ENCODE measurements at regions not wholly inside any gene's neighbourhood (a gene's known extent, or its start where the extent isn't known, plus 50 kb on each side); places are given as distances from the start of the nearest gene placed in this dataset.
A peak's percentile ranks its signal among the peaks of the same experiment; 100 is the strongest.

DNA sequence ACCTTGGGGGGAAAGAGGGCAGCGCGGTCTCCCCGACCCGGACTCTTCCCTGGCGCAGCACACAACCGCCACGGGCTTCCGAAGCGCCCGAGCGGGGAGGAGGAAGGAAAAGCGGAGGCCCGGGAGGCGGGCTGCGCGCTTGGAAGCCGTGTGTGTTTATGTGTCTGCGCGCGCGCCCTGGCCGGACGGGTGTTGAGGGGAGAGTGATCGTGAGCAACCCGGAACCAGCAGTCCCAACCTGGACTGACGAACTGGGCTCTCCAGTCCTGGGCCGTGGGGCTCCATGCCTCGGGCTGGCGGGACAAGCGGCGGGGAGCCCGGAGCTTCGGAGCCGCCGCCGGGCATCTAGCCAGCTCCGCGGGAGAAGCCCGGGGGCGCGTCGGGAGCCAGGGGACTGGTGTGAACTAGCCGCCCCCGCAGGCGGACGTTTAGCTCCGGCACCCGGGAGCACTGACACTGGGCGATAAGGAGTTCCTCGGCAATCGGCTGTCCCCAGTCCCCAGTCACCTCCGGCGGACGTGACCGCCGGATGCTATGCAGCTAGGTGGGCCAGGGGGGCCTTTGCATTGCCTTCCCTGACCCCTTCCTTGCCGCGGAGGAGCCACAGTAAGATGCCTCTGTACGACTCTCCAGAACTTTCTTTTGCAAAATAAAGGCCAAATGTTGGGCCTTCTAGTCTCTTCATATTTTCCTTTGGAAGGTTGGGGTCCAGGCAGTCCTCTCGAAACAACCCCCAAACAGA is 74.8 kb upstream of the BCOR start:
- H3K9me3 ChIP-seq = no peaks in the 10 kb centered on the region
- no peaks in the 10 kb centered on the region for H3K27me3 ChIP-seq (replicated peaks; ENCODE audit: insufficient read depth)
- peak; percentile 50 for DNase-seq (ENCODE audit: low spot score)
- intact Hi-C loops (cut with DNase I) = loop anchor here (5.0 to 10.0 kb wide), 3 partner anchors 70 to 1370 kb away; partner anchors contain the start of gene MID1IP1
- H3K27ac ChIP-seq = peak overlapping the region; percentile 84 to 91
- no peaks in the 10 kb centered on the region for H3K4me1 ChIP-seq (replicated peaks)
- TF ChIP-seq, protein P1, sequence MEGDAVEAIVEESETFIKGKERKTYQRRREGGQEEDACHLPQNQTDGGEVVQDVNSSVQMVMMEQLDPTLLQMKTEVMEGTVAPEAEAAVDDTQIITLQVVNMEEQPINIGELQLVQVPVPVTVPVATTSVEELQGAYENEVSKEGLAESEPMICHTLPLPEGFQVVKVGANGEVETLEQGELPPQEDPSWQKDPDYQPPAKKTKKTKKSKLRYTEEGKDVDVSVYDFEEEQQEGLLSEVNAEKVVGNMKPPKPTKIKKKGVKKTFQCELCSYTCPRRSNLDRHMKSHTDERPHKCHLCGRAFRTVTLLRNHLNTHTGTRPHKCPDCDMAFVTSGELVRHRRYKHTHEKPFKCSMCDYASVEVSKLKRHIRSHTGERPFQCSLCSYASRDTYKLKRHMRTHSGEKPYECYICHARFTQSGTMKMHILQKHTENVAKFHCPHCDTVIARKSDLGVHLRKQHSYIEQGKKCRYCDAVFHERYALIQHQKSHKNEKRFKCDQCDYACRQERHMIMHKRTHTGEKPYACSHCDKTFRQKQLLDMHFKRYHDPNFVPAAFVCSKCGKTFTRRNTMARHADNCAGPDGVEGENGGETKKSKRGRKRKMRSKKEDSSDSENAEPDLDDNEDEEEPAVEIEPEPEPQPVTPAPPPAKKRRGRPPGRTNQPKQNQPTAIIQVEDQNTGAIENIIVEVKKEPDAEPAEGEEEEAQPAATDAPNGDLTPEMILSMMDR (IDR thresholded peaks at IDR 0.05) = no peak
- no peak for TF ChIP-seq POLR2AphosphoS5 (IDR thresholded peaks at IDR 0.05)
- no peak for TF ChIP-seq POLR2A (IDR thresholded peaks at IDR 0.05)
- 10% methylated on average over 50 of the region's 60 CpGs for WGBS
- H3K4me3 ChIP-seq = peak overlapping the region; percentile 28
- H3K36me3 ChIP-seq = no peaks in the 10 kb centered on the region

DNA sequence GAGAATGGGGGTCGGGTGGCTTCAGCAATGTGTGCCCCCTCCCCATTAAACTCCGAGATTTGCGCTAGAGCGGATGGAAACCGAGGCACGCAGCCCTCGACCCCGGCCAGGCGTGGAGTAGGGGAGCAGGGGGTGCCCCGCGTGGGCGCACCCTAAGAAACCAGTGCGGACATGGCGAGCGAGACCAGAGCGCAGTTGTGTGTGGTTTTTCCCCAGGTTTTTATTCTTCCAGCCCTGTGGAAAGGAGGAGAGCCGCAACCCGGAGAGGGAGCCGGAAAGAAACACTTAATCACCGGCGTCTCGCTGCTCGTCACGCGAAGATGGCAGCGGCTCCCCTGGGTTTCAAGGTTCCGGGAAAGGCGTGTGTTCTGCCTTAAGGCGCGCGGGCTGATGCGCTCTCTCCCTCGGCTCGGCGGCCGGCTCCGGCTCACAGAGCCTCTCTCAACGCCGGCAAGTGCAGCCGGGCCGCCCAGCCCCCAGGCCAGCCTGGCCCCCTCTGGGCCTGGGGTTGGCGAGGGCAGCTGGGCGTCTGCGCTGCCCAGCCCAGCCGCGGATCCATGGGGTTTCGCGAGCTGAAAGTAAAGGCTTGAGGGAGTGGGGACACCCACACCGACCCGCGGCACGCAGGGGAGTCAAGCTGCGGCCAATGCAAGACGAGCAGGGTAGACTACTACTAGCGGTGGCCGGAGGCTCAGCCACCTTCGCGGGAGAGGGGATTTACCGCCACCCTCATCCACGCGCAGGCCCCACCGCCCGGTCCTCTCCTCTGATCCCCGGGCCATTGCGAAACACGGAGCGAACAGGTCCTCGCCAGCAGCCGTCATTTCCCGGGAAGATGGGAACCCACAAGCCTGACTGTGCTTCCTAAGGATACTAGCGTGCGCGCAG is 74.0 kb upstream of the BCOR start:
- H3K4me3 ChIP-seq = peak overlapping the region; percentile 28
- H3K27me3 ChIP-seq (replicated peaks; ENCODE audit: insufficient read depth) = no peaks in the 10 kb centered on the region
- no peak for TF ChIP-seq POLR2A (IDR thresholded peaks at IDR 0.05)
- TF ChIP-seq, protein P1 (IDR thresholded peaks at IDR 0.05) = no peak
- no peak for TF ChIP-seq POLR2AphosphoS5 (IDR thresholded peaks at IDR 0.05)
- no peak for DNase-seq (ENCODE audit: low spot score)
- 14% methylated on average over 30 of the region's 73 CpGs for WGBS
- intact Hi-C loops (cut with DNase I) = loop anchor here (5.0 to 10.0 kb wide), 3 partner anchors 69 to 1369 kb away; partner anchors contain the start of gene MID1IP1
- H3K36me3 ChIP-seq = no peaks in the 10 kb centered on the region
- peak overlapping the region; percentile 84 to 91 for H3K27ac ChIP-seq
- no peaks in the 10 kb centered on the region for H3K9me3 ChIP-seq
- no peaks in the 10 kb centered on the region for H3K4me1 ChIP-seq (replicated peaks)

DNA sequence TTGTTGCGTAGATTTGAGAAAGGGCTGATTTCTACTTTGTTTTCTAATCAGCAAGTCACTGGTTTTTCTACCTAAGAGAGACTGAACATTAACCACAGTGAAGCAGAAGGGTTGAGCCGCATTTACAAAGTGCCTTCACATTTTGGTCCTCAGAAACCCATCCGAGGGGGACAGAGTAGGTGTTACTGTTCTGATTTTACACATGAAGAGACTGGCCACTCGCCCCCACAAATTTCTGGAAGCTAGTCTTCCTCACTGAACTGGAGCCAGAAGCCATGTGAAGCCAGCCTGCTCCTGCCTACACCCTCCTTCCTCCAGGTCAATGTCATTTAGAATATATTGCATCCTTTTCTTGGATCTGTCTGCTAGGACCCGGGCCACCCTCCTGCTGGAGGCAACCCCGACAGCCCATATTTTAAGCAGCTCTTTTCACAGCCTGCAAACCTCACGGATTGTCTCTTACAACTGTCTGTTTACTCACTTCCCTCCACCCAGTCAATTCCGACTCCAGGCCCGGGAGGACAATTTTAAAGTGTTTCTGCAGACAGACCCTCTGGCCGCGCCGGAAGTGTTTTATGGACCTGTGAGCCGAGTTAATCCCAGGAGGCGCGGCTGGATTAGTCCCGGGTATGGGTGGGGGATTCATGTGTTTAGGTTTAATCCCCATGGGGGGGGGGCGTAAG is 73.2 kb upstream of the BCOR start:
- Histone ChIP-seq H3K36me3 (no peaks in the 10 kb centered on the region), H3K27me3 (replicated peaks; ENCODE audit: insufficient read depth) (no peaks in the 10 kb centered on the region), H3K4me1 (replicated peaks) (no peaks in the 10 kb centered on the region), H3K27ac (peak overlapping the region; percentile 84 to 91), H3K9me3 (no peaks in the 10 kb centered on the region), H3K4me3 (peak overlapping the region in 1 of 2 donors; percentile 28)
- DNase-seq (ENCODE audit: low spot score) = no peak
- TF ChIP-seq, protein P1 (IDR thresholded peaks at IDR 0.05) = no peak
- TF ChIP-seq POLR2AphosphoS5 (IDR thresholded peaks at IDR 0.05) (no peak), POLR2A (IDR thresholded peaks at IDR 0.05) (no peak)
- 40% methylated on average over 17 of the region's 17 CpGs for WGBS
- intact Hi-C loops (cut with DNase I) = loop anchor here (5.0 to 10.0 kb wide), 3 partner anchors 69 to 1369 kb away; partner anchors contain the start of gene MID1IP1

DNA sequence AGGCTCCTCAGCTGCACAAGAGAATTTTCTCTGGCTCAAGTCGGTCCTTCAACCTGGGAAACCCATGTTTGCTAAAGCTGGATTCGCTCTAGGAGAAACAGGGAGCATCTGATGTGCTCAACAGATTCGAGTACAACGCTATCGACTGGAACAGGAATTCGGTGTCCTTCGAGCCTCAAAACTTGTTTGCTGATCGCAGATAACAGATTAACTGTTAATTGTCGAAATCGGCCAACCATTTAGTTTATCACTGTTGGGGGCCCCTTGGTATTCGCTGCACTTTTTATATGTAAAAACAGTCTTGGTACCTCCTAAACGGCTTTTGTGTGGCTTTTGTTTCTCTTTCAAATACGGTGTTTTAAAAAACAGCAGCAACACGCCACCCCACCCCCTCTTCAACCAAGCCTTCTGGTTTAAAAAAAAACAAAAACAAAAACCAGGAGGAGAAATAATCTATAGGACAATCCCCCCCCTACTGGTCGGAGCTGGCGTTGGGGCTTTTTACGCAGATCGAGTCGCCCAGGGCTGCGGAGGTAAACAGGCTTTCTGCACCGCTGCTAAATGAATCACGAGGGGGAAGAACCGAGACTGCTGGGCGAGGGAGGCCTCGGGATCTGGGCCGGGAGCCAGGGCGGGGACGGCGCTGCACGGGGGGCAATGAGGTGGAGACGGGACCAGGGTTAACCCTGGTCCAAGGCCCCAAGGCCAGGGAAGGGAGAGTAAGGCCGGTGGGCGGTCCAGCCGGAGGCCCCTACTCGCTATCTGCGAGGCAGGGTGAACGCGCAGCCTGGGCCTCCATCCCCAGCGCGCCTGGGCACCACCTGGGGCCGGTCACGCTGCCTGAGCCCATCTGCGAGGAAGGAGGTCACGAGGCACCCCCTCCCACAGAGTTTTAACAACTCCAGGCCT is 71.7 kb upstream of the BCOR start:
- 53% methylated on average over 33 of the region's 44 CpGs for WGBS
- Histone ChIP-seq H3K27ac (no peak overlapping the region), H3K4me3 (no peak overlapping the region), H3K9me3 (no peaks in the 10 kb centered on the region), H3K4me1 (replicated peaks) (no peaks in the 10 kb centered on the region), H3K36me3 (no peaks in the 10 kb centered on the region), H3K27me3 (replicated peaks; ENCODE audit: insufficient read depth) (no peaks in the 10 kb centered on the region)
- intact Hi-C loops (cut with DNase I) = loop anchor here (5.0 to 10.0 kb wide), 3 partner anchors 67 to 1367 kb away; partner anchors contain the start of gene MID1IP1
- DNase-seq (ENCODE audit: low spot score) = peak; percentile 40
- TF ChIP-seq, protein P1 (IDR thresholded peaks at IDR 0.05) = peak in 1 of 4 experiments; percentile 23
- TF ChIP-seq POLR2A (IDR thresholded peaks at IDR 0.05) = no peak
